ENCODE measurements at regions not wholly inside any gene's neighbourhood (a gene's known extent, or its start where the extent isn't known, plus 50 kb on each side); places are given as distances from the start of the nearest gene placed in this dataset.
"Not testable (repeated sequence)": the region's sequence is repeated elsewhere in the genome, so short reads cannot be mapped to it uniquely, and the experiment has no call there.

- TF ChIP-seq CTCF, POLR2A (IDR thresholded peaks at IDR 0.05): not testable (repeated sequence)
These were observed 135.4 kb downstream of the ARHGAP11B start for GRCh38 chr15:30761365-30761764.
